Naive thymus-derived CD4-positive, alpha-beta T cell (primary cell): ENCODE measurements at regions not wholly inside any gene's neighbourhood (a gene's known extent, or its start where the extent isn't known, plus 50 kb on each side); places are given as distances from the start of the nearest gene placed in this dataset.

ENCODE experiments used
- ATAC-seq: fragments of 150-1000 bp; cut with Tn5 transposase; 2 replicates; pipeline ENCODE4 v1.10.0; 2021; ENCODE audit warnings: mild to moderate bottlenecking, moderate library complexity
- CTCF ChIA-PET: fragments of 350-600 bp; sonication (Branson Sonifier 250); formaldehyde crosslinking; loops from one replicate; lab custom pipeline; 2021; ENCODE audit warnings: antibody characterized with exemption; lab: Charles Lee
- POLR2A ChIA-PET: fragments of 350-600 bp; sonication (Branson Sonifier 250); formaldehyde crosslinking; loops from one replicate; lab custom pipeline; 2021; ENCODE audit warnings: antibody characterized with exemption, inconsistent platforms; lab: Charles Lee
- DNase-seq, 9 donors: peaks; one replicate each; pipeline versions ENCODE4 v3.0.0 to v3.0.0-alpha.2; 2020 to 2022; ENCODE audit warnings: mixed read lengths in 1 of 9
- H3K27ac ChIP-seq: one replicate; pipeline ENCODE4 v1.7.0; 2013; ENCODE audit warnings: mild to moderate bottlenecking, low read depth, low read length, moderate library complexity
- H3K27me3 ChIP-seq, 2 donors: one replicate each; pipeline ENCODE4 v1.7.0; 2013; ENCODE audit warnings: low read length in 2 of 2, mild to moderate bottlenecking in 2 of 2, moderate library complexity in 2 of 2; ENCODE audit not compliant: control insufficient read depth in 2 of 2, insufficient read depth in 2 of 2
- H3K36me3 ChIP-seq, 3 experiments: 1 replicate in 2 of 3; 2 replicates in 1 of 3; pipeline ENCODE4 v1.7.0; 2013; ENCODE audit warnings: low read length in 3 of 3, mild to moderate bottlenecking in 3 of 3, moderate library complexity in 1 of 3; ENCODE audit not compliant: insufficient read depth in 3 of 3, control insufficient read depth in 2 of 3
- H3K4me1 ChIP-seq, 2 donors: one replicate each; pipeline ENCODE4 v1.7.0; 2013; ENCODE audit warnings: low read length in 2 of 2, mild to moderate bottlenecking in 2 of 2, moderate library complexity in 1 of 2; ENCODE audit not compliant: control insufficient read depth in 2 of 2, insufficient read depth in 2 of 2
- H3K4me3 ChIP-seq: 2 replicates; pipeline ENCODE4 v1.7.0; 2013; ENCODE audit warnings: mild to moderate bottlenecking, low read length
- H3K9me3 ChIP-seq, 3 experiments: 1 replicate in 2 of 3; 2 replicates in 1 of 3; pipeline ENCODE4 v1.7.0; 2013; ENCODE audit warnings: low read length in 3 of 3; ENCODE audit not compliant: control insufficient read depth in 2 of 3
- H3K27ac Mint-ChIP-seq, 9 donors: one replicate each; pipeline ENCODE4 v1.8.0; 2020 to 2022; ENCODE audit warnings: mixed read lengths in 9 of 9, mild to moderate bottlenecking in 8 of 9, moderate library complexity in 5 of 9, inconsistent platforms in 2 of 9
- H3K27me3 Mint-ChIP-seq, 5 donors: one replicate each; pipeline ENCODE4 v1.8.0; 2021 to 2022; ENCODE audit warnings: mixed read lengths in 5 of 5, mild to moderate bottlenecking in 1 of 5
- H3K36me3 Mint-ChIP-seq, 5 donors: one replicate each; pipeline ENCODE4 v1.8.0; 2020 to 2022; ENCODE audit warnings: mixed read lengths in 5 of 5, mild to moderate bottlenecking in 3 of 5, inconsistent platforms in 1 of 5
- H3K4me1 Mint-ChIP-seq, 7 donors: one replicate each; pipeline ENCODE4 v1.8.0; 2020 to 2022; ENCODE audit warnings: mixed read lengths in 7 of 7, mild to moderate bottlenecking in 3 of 7, inconsistent platforms in 1 of 7
- H3K4me3 Mint-ChIP-seq, 10 donors: one replicate each; pipeline ENCODE4 v1.8.0; 2020 to 2022; ENCODE audit warnings: mild to moderate bottlenecking in 10 of 10, mixed read lengths in 10 of 10, moderate library complexity in 6 of 10, inconsistent platforms in 2 of 10
- H3K9me3 Mint-ChIP-seq, 11 donors: one replicate each; pipeline ENCODE4 v1.8.0; 2020 to 2022; ENCODE audit warnings: mixed read lengths in 11 of 11, mild to moderate bottlenecking in 4 of 11, inconsistent platforms in 1 of 11, moderate library complexity in 1 of 11
- intact Hi-C, 2 donors: fragments of 100-400 bp; cut with micrococcal nuclease; formaldehyde crosslinking; loops; one replicate each; pipeline ENCODE4 v1.15.1; 2023

DNA sequence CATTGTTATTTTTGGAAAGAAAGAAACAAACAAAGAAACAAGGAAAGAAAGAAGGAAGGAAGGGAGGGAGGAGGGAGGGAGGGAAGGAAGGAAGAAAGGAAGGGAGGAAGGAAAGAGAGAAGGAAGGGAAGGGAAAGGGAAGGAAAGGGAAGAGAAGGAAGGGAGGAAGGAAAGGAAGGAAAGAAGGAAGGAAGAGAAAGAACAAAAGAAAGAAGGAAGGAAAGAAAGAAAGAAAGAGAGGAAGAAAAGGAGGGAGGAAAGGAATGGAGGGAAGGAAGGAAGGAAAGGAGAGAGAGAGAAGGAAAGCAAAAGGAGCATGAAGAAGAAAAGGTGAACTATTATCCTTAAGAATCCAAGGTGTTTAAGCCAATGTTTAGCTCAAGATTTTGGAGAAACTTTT lies 262.7 kb upstream of the STT3B start:
- Mint-ChIP-seq H3K27me3 (peaks cover 0 to 5% (median 0%) of the 10 kb centered on the region in 5 donors), H3K4me1 (peaks cover 10 to 24% (median 17%) of the 10 kb centered on the region in 7 donors), H3K9me3 (peaks cover 0 to 6% (median 0%) of the 10 kb centered on the region in 11 donors), H3K36me3 (peaks cover 0 to 10% (median 0%) of the 10 kb centered on the region in 5 donors), H3K27ac (no peak overlapping the region), H3K4me3 (no peak overlapping the region)
- intact Hi-C loops = no loop called here
- no peak for DNase-seq
- ChIA-PET CTCF (no interaction called here), POLR2A (no interaction called here)
- Histone ChIP-seq H3K4me3 (no peak overlapping the region), H3K36me3 (no peaks in the 10 kb centered on the region), H3K27me3 (no peaks in the 10 kb centered on the region), H3K4me1 (peaks cover 0 to 6% of the 10 kb centered on the region in 2 donors), H3K27ac (no peak overlapping the region), H3K9me3 (no peaks in the 10 kb centered on the region)
- no peak for ATAC-seq

DNA sequence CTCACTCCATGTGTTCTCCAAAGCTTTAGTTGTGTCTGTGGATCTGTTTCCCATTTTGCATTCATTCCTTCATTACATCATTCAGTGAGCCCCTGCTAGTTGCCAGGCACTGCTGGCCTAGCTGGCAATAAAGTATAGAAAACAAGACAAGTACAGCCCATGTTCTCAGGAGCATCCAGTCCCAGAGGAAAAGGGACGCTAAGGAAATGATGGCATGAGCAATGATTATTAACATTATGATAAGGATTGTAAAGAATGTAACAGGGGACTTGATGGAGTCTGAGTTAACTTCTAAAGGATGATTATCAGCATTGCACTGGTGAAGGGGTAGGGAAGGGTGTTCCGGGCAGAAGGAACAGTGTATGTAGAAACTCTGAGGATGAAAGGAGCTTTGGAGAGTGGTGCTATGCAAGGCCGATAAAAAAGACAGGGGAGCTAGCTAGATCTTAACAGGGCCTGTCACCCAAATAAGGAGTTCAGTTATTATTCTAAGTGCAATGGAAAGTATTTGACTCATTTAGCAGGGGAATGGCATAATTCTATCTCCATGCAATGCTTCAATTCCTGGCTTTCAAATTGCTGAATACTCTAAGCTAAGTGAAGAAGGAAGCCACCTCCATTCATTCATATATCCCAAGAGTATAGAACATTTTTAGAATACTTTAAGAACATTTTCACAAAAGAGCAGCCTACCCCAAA lies 258.2 kb upstream of the STT3B start:
- H3K4me1 ChIP-seq = peaks cover 0 to 4% of the 10 kb centered on the region in 2 donors
- no peak overlapping the region for H3K27ac Mint-ChIP-seq
- H3K36me3 Mint-ChIP-seq = peaks cover 0 to 6% (median 0%) of the 10 kb centered on the region in 5 donors
- POLR2A ChIA-PET = no interaction called here
- peaks cover 12 to 29% (median 15%) of the 10 kb centered on the region in 7 donors for H3K4me1 Mint-ChIP-seq
- H3K4me3 ChIP-seq = no peak overlapping the region
- intact Hi-C loops = loop anchor here in 1 of 2 donors (5.0 kb wide), 1 partner anchor 63 kb away; no protein-coding TSS in a partner anchor
- ATAC-seq (no peak), DNase-seq (no peak)
- no peaks in the 10 kb centered on the region for H3K9me3 ChIP-seq
- CTCF ChIA-PET = no interaction called here
- no peak overlapping the region for H3K27ac ChIP-seq
- H3K27me3 Mint-ChIP-seq = peaks cover 0 to 12% (median 0%) of the 10 kb centered on the region in 5 donors
- no peak overlapping the region for H3K4me3 Mint-ChIP-seq
- peaks cover 0 to 4% (median 0%) of the 10 kb centered on the region in 11 donors for H3K9me3 Mint-ChIP-seq
- no peaks in the 10 kb centered on the region for H3K36me3 ChIP-seq
- H3K27me3 ChIP-seq = no peaks in the 10 kb centered on the region

DNA sequence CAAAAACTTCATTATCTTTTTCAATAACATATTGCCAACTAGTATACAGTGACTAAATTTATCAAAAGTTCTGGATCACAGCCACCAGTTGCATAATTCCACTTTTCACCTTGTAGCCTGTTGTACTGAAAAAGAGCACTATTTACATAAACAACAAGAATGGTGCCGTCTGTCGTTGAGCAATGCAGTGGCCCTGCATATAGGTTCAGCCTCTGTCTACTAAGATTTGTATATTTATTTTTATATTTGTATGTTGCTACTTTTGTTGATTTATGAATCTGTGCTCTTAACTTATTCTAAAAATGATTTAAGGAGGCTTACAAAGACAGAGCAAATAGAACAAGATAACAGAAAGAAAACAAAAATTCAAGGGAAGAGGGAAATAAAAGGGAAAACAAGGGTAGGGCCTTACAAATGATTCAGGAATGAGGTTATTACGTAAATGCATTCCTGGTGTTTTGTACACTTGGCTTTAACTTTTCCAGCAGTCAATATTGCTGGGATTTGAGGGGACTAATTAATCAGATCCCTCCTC lies 257.6 kb upstream of the STT3B start:
- no peak overlapping the region for H3K27ac Mint-ChIP-seq
- H3K36me3 ChIP-seq = no peaks in the 10 kb centered on the region
- no peaks in the 10 kb centered on the region for H3K27me3 ChIP-seq
- no peak overlapping the region for H3K4me3 ChIP-seq
- no peak overlapping the region for H3K27ac ChIP-seq
- peaks cover 10 to 29% (median 15%) of the 10 kb centered on the region in 7 donors for H3K4me1 Mint-ChIP-seq
- ATAC-seq (no peak), DNase-seq (no peak)
- peaks cover 0 to 4% (median 0%) of the 10 kb centered on the region in 5 donors for H3K36me3 Mint-ChIP-seq
- no peak overlapping the region for H3K4me3 Mint-ChIP-seq
- peaks cover 0 to 10% (median 0%) of the 10 kb centered on the region in 5 donors for H3K27me3 Mint-ChIP-seq
- H3K9me3 Mint-ChIP-seq = peaks cover 0 to 4% (median 0%) of the 10 kb centered on the region in 11 donors
- H3K9me3 ChIP-seq = no peaks in the 10 kb centered on the region
- intact Hi-C loops = loop anchor here in 1 of 2 donors (5.0 kb wide), 1 partner anchor 62 kb away; no protein-coding TSS in a partner anchor
- peaks cover 0 to 4% of the 10 kb centered on the region in 2 donors for H3K4me1 ChIP-seq
- POLR2A ChIA-PET = no interaction called here
- CTCF ChIA-PET = no interaction called here

DNA sequence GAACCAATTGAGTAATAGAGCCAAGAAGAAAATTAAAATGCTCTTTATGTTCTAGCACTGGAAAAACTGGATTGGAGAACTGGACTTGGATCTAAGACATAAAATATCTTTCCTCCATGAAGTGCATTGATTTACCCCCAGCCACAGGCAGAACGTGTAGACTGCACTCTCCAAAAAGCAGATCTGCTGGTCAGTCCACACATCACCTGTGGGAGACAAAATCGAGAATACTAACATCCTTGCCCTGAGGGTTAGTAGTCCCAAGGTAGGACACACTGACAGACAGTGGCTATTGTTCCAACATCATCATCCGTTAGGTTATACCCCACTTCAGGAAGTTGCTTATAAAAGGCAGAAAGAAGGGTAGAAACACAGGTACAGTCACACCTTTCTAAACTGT lies 257.1 kb upstream of the STT3B start:
- Mint-ChIP-seq H3K9me3 (peaks cover 0 to 4% (median 0%) of the 10 kb centered on the region in 11 donors), H3K4me1 (peaks cover 10 to 29% (median 15%) of the 10 kb centered on the region in 7 donors), H3K27me3 (peaks cover 0 to 10% (median 0%) of the 10 kb centered on the region in 5 donors), H3K4me3 (no peak overlapping the region), H3K27ac (no peak overlapping the region), H3K36me3 (peaks cover 0 to 6% (median 0%) of the 10 kb centered on the region in 5 donors)
- no peak for ATAC-seq
- CTCF ChIA-PET = no interaction called here
- Histone ChIP-seq H3K27me3 (no peaks in the 10 kb centered on the region), H3K9me3 (no peaks in the 10 kb centered on the region), H3K27ac (no peak overlapping the region), H3K36me3 (no peaks in the 10 kb centered on the region), H3K4me3 (no peak overlapping the region), H3K4me1 (peaks cover 0 to 4% of the 10 kb centered on the region in 2 donors)
- POLR2A ChIA-PET = no interaction called here
- intact Hi-C loops = loop anchor here in 1 of 2 donors (5.0 kb wide), 1 partner anchor 62 kb away; no protein-coding TSS in a partner anchor
- no peak for DNase-seq

DNA sequence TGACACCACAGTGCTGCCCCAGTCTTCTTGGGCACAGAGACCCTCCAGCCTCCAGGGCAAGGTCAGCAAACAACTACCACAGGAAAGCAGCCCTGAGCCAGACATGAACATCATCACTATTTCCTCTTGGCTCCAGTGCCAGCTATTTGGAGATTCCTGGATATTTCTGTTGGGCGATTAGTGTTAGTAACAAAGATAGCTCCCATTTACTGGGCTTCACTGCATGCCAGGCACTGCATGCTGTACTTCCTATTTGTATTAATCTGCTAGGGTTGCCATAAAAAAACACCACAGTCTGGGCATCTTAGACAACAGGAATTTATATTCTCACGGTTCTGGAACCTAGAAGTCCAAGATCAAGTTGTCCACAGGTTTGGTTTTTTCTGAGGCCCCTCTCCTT lies 255.1 kb upstream of the STT3B start:
- H3K9me3 ChIP-seq = no peaks in the 10 kb centered on the region
- ATAC-seq (no peak), DNase-seq (no peak)
- H3K27me3 ChIP-seq = no peaks in the 10 kb centered on the region
- ChIA-PET POLR2A (no interaction called here), CTCF (no interaction called here)
- Mint-ChIP-seq H3K4me3 (no peak overlapping the region), H3K27me3 (peaks cover 0 to 7% (median 0%) of the 10 kb centered on the region in 5 donors), H3K36me3 (peaks cover 0 to 3% (median 0%) of the 10 kb centered on the region in 5 donors), H3K9me3 (peaks cover 0 to 4% (median 0%) of the 10 kb centered on the region in 11 donors), H3K4me1 (peaks cover 4 to 21% (median 14%) of the 10 kb centered on the region in 7 donors), H3K27ac (no peak overlapping the region)
- H3K4me1 ChIP-seq = peaks cover 0 to 4% of the 10 kb centered on the region in 2 donors
- no peak overlapping the region for H3K27ac ChIP-seq
- no peaks in the 10 kb centered on the region for H3K36me3 ChIP-seq
- intact Hi-C loops = loop anchor here in 1 of 2 donors (5.0 kb wide), 1 partner anchor 60 kb away; no protein-coding TSS in a partner anchor
- no peak overlapping the region for H3K4me3 ChIP-seq

DNA sequence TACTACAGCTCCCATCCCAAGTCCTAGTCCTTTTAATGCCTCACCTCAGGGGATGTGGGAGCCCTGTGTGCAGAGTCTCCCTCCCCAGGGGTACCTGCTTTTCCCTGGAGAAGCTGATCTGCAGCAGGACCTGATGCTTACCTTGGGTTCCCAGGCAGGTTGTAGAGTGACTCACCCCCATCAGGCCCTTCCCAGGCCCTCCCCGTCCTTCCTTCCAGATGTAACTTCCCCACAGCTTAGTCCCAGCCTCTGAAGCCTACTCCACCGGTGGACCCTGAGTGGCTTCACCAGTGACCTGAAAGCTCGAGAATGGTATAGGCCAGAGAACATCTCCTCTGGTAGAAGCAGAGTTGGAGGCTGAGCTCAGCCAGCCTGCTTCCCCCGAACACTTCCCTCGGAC lies 254.2 kb upstream of the STT3B start:
- no peak overlapping the region for H3K27ac ChIP-seq
- H3K27ac Mint-ChIP-seq = no peak overlapping the region
- POLR2A ChIA-PET = no interaction called here
- peaks cover 0 to 5% (median 0%) of the 10 kb centered on the region in 5 donors for H3K36me3 Mint-ChIP-seq
- no peaks in the 10 kb centered on the region for H3K9me3 ChIP-seq
- DNase-seq (no peak), ATAC-seq (no peak)
- peaks cover 0 to 8% (median 0%) of the 10 kb centered on the region in 11 donors for H3K9me3 Mint-ChIP-seq
- peaks cover 4 to 21% (median 14%) of the 10 kb centered on the region in 7 donors for H3K4me1 Mint-ChIP-seq
- no peaks in the 10 kb centered on the region for H3K27me3 ChIP-seq
- no peak overlapping the region for H3K4me3 ChIP-seq
- H3K36me3 ChIP-seq = no peaks in the 10 kb centered on the region
- CTCF ChIA-PET = no interaction called here
- H3K4me1 ChIP-seq = peaks cover 0 to 4% of the 10 kb centered on the region in 2 donors
- intact Hi-C loops = loop anchor here in 1 of 2 donors (5.0 kb wide), 1 partner anchor 59 kb away; no protein-coding TSS in a partner anchor
- H3K27me3 Mint-ChIP-seq = peaks cover 0 to 7% (median 0%) of the 10 kb centered on the region in 5 donors
- H3K4me3 Mint-ChIP-seq = no peak overlapping the region
